GM21390 (cell line): ENCODE measurements at regions not wholly inside any gene's neighbourhood (a gene's known extent, or its start where the extent isn't known, plus 50 kb on each side); places are given as distances from the start of the nearest gene placed in this dataset.
A peak's percentile ranks its signal among the peaks of the same experiment; 100 is the strongest.

ENCODE experiments used
- ATAC-seq: cut with Tn5 transposase; IDR thresholded peaks from one replicate; pipeline ENCODE4 v1.9.1; 2021; ENCODE audit not compliant: unreplicated experiment

- no peak for ATAC-seq
Measured at GRCh38 chr12:43294916-43295315, 257.1 kb downstream of the ADAMTS20 start.

GRCh38 chr12:43294147-43294546 is 257.9 kb downstream of the ADAMTS20 start:
- ATAC-seq: no peak

GRCh38 chr12:43293396-43293795 is 258.6 kb downstream of the ADAMTS20 start:
- ATAC-seq: no peak

- no peak for ATAC-seq
Measured at GRCh38 chr12:43292699-43293098, 259.3 kb downstream of the ADAMTS20 start.

- ATAC-seq: no peak
Measured at GRCh38 chr12:43291516-43291915, 260.5 kb downstream of the ADAMTS20 start.

GRCh38 chr12:43290836-43291235 is 261.2 kb downstream of the ADAMTS20 start:
- ATAC-seq: no peak

- ATAC-seq: no peak
Measured at GRCh38 chr12:43289426-43289801, 262.6 kb downstream of the ADAMTS20 start.

- ATAC-seq: no peak
Measured at GRCh38 chr12:43288671-43289425, 263.2 kb downstream of the ADAMTS20 start.

GRCh38 chr12:43287706-43288383 is 264.2 kb downstream of the ADAMTS20 start:
- no peak for ATAC-seq

- no peak for ATAC-seq
Measured at GRCh38 chr12:43286986-43287385, 265.0 kb downstream of the ADAMTS20 start.

GRCh38 chr12:43285159-43285598 is 266.8 kb downstream of the ADAMTS20 start:
- ATAC-seq: no peak

- no peak for ATAC-seq
Measured at GRCh38 chr12:43284486-43285158, 267.4 kb downstream of the ADAMTS20 start.

- ATAC-seq: no peak
Measured at GRCh38 chr12:43283206-43283605, 268.8 kb downstream of the ADAMTS20 start.

- no peak for ATAC-seq
Measured at GRCh38 chr12:43282106-43282505, 269.9 kb downstream of the ADAMTS20 start.

- no peak for ATAC-seq
Measured at GRCh38 chr12:43281563-43281962, 270.4 kb downstream of the ADAMTS20 start.

GRCh38 chr12:43278541-43278832 is 273.5 kb downstream of the ADAMTS20 start:
- no peak for ATAC-seq

GRCh38 chr12:43277651-43278540 is 274.1 kb downstream of the ADAMTS20 start:
- peak; percentile 92 for ATAC-seq

GRCh38 chr12:43273467-43273866 is 278.5 kb downstream of the ADAMTS20 start:
- ATAC-seq: no peak

GRCh38 chr12:43271659-43272058 is 280.3 kb downstream of the ADAMTS20 start:
- no peak for ATAC-seq

- no peak for ATAC-seq
Measured at GRCh38 chr12:43267818-43268217, 284.2 kb downstream of the ADAMTS20 start.

- ATAC-seq: no peak
Measured at GRCh38 chr12:43261701-43262100, 290.3 kb downstream of the ADAMTS20 start.
